Uterus (tissue), 3 donors: ENCODE measurements at regions not wholly inside any gene's neighbourhood (a gene's known extent, or its start where the extent isn't known, plus 50 kb on each side); places are given as distances from the start of the nearest gene placed in this dataset.

Source experiments
- DNase-seq, 2 donors: peaks; one replicate each; pipeline ENCODE4 v3.0.0-alpha.2; 2019 to 2020
- H3K27ac ChIP-seq, 2 donors: fragments of 200-600 bp; sonication (generic); 1 replicate in 1 of 2; 2 replicates in 1 of 2; pipeline ENCODE4 v1.5.1; 2016 to 2018
- H3K27me3 ChIP-seq, 2 donors: fragments of 200-600 bp; sonication (generic); one replicate each; pipeline ENCODE4 v1.5.1; 2018 to 2019; ENCODE audit warnings: control low read depth in 1 of 2
- H3K36me3 ChIP-seq, 2 donors: fragments of 200-600 bp; sonication (generic); one replicate each; pipeline ENCODE4 v1.5.1; 2019; ENCODE audit warnings: control low read depth in 1 of 2
- H3K4me1 ChIP-seq, 2 donors: fragments of 200-600 bp; sonication (generic); one replicate each; pipeline ENCODE4 v1.5.1; 2018 to 2019; ENCODE audit warnings: control low read depth in 1 of 2
- H3K4me3 ChIP-seq, 2 donors: fragments of 200-600 bp; sonication (generic); 1 replicate in 1 of 2; 2 replicates in 1 of 2; pipeline ENCODE4 v1.5.1; 2018 to 2019; ENCODE audit warnings: mild to moderate bottlenecking in 1 of 2
- H3K9me3 ChIP-seq, 2 donors: fragments of 200-600 bp; sonication (generic); one replicate each; pipeline ENCODE4 v1.5.1; 2019; ENCODE audit warnings: control low read depth in 1 of 2
- POLR2A ChIP-seq, 2 donors: fragments of 450-650 bp; IDR thresholded peaks; one replicate each; pipeline ENCODE4 v1.6.1; 2016; ENCODE audit warnings: antibody characterized with exemption in 2 of 2, mild to moderate bottlenecking in 1 of 2, moderate library complexity in 1 of 2
- intact Hi-C: fragments of 100-400 bp; cut with DNase I; formaldehyde crosslinking; loops from one replicate; pipeline ENCODE4 v1.15.1; 2023; ENCODE audit warnings: low total_unique reads
- TF ChIP-seq, protein P1 (sequence below), 4 experiments: fragments of 200-600 bp in 2 of 4; fragments of 450-650 bp in 2 of 4; sonication (generic) in 2 of 4; IDR thresholded peaks; one replicate each; pipeline ENCODE4 v1.5.1; 2016 to 2019; ENCODE audit warnings: antibody characterized with exemption in 4 of 4, mild to moderate bottlenecking in 2 of 4, moderate library complexity in 1 of 4
- donor health status: DM: yes; HTN: yes; CAD: no.

DNA sequence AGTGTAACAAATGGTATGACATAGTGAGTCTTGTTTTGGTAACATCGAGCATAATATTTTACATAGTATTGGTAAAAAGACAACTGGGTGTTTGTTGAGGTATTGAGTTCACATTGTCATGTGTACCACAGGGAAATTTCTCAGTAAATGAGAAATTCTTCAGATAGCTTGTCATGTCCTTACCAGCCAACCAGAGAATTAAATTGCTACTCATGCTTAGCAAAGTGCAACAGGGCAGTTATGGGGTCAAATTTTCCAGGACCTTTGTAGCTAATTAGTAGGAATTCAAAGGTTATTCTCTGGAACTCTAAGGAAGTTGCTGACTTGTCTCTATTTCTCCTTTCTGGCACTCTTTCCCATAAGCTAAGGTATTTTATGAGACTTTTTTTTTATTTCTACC lies 595.7 kb downstream of the EFNA5 start:
- H3K4me3 ChIP-seq: no peak overlapping the region
- no peak for DNase-seq
- intact Hi-C loops: no loop called here
- no peaks in the 10 kb centered on the region for H3K9me3 ChIP-seq
- no peak overlapping the region for H3K27ac ChIP-seq
- H3K36me3 ChIP-seq: no peaks in the 10 kb centered on the region
- no peaks in the 10 kb centered on the region for H3K4me1 ChIP-seq
- no peak for TF ChIP-seq POLR2A (IDR thresholded peaks at IDR 0.05)
- TF ChIP-seq, protein P1, sequence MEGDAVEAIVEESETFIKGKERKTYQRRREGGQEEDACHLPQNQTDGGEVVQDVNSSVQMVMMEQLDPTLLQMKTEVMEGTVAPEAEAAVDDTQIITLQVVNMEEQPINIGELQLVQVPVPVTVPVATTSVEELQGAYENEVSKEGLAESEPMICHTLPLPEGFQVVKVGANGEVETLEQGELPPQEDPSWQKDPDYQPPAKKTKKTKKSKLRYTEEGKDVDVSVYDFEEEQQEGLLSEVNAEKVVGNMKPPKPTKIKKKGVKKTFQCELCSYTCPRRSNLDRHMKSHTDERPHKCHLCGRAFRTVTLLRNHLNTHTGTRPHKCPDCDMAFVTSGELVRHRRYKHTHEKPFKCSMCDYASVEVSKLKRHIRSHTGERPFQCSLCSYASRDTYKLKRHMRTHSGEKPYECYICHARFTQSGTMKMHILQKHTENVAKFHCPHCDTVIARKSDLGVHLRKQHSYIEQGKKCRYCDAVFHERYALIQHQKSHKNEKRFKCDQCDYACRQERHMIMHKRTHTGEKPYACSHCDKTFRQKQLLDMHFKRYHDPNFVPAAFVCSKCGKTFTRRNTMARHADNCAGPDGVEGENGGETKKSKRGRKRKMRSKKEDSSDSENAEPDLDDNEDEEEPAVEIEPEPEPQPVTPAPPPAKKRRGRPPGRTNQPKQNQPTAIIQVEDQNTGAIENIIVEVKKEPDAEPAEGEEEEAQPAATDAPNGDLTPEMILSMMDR (IDR thresholded peaks at IDR 0.05): no peak
- no peaks in the 10 kb centered on the region for H3K27me3 ChIP-seq

DNA sequence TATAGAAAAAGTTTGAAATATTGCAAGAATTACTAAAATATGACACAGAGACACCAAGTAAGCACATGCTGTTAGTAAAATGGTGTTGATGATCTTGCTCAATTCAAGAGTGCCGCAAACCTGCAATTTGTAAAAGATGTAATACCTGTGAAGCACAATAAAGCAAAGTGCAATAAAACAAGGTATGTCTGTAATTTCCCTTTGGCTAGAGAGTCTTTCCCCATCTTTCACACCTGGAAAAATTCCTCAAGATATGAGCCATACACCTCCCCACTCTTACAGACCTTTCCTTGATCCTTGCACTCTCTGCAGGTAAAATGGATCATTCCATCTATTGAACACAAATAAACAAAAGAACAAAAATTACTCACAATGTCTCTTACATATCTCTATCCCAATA lies 597.8 kb downstream of the EFNA5 start:
- Histone ChIP-seq H3K4me1 (no peaks in the 10 kb centered on the region), H3K27ac (no peak overlapping the region), H3K4me3 (no peak overlapping the region), H3K9me3 (no peaks in the 10 kb centered on the region), H3K36me3 (no peaks in the 10 kb centered on the region), H3K27me3 (no peaks in the 10 kb centered on the region)
- no peak for TF ChIP-seq POLR2A (IDR thresholded peaks at IDR 0.05)
- TF ChIP-seq, protein P1 (IDR thresholded peaks at IDR 0.05): no peak
- intact Hi-C loops: no loop called here
- no peak for DNase-seq

DNA sequence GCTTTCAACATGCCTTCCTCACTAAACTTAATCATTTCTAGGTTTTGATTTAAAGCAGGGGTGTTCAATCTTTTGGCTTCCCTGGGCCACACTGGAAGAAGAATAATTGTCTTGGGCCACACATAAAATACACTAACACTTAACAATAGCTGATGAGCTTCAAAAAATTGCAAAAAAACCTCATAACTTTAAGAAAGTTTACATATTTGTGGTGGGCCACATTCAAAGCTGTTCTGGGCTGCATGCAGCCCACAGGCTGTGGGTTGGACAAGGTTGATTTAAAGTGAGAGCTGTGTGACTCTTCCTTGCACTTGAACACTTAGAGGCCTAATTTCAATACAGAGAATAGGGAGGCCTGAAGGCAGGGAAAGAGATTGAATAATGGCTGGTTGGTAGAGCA lies 598.3 kb downstream of the EFNA5 start:
- Histone ChIP-seq H3K27ac (no peak overlapping the region), H3K4me3 (no peak overlapping the region), H3K27me3 (no peaks in the 10 kb centered on the region), H3K4me1 (no peaks in the 10 kb centered on the region), H3K9me3 (no peaks in the 10 kb centered on the region), H3K36me3 (no peaks in the 10 kb centered on the region)
- no peak for DNase-seq
- intact Hi-C loops: no loop called here
- TF ChIP-seq, protein P1 (IDR thresholded peaks at IDR 0.05): no peak
- TF ChIP-seq POLR2A (IDR thresholded peaks at IDR 0.05): no peak

- intact Hi-C loops: no loop called here
- H3K27ac ChIP-seq: no peak overlapping the region
- H3K9me3 ChIP-seq: no peaks in the 10 kb centered on the region
- no peaks in the 10 kb centered on the region for H3K36me3 ChIP-seq
- TF ChIP-seq, protein P1 (IDR thresholded peaks at IDR 0.05): no peak
- no peak for TF ChIP-seq POLR2A (IDR thresholded peaks at IDR 0.05)
- no peaks in the 10 kb centered on the region for H3K27me3 ChIP-seq
- no peaks in the 10 kb centered on the region for H3K4me1 ChIP-seq
- no peak for DNase-seq
- no peak overlapping the region for H3K4me3 ChIP-seq
Observed at GRCh38 chr5:107068782-107069181, 602.0 kb downstream of the EFNA5 start.

- DNase-seq: no peak
- no peak overlapping the region for H3K27ac ChIP-seq
- H3K9me3 ChIP-seq: no peaks in the 10 kb centered on the region
- no peaks in the 10 kb centered on the region for H3K36me3 ChIP-seq
- TF ChIP-seq, protein P1 (IDR thresholded peaks at IDR 0.05): no peak
- TF ChIP-seq POLR2A (IDR thresholded peaks at IDR 0.05): no peak
- H3K4me1 ChIP-seq: no peaks in the 10 kb centered on the region
- intact Hi-C loops: no loop called here
- no peak overlapping the region for H3K4me3 ChIP-seq
- no peaks in the 10 kb centered on the region for H3K27me3 ChIP-seq
Observed at GRCh38 chr5:107067395-107067794, 603.3 kb downstream of the EFNA5 start.
